ENCODE measurements at regions not wholly inside any gene's neighbourhood (a gene's known extent, or its start where the extent isn't known, plus 50 kb on each side); places are given as distances from the start of the nearest gene placed in this dataset.

GRCh38 chrX:125210146-125210545 is 109.5 kb upstream of the TEX13C start:
- no peaks in the 10 kb centered on the region for H3K4me1 ChIP-seq (ENCODE audit: control insufficient read depth, insufficient read depth, low read length)
- no peaks in the 10 kb centered on the region for H3K9me3 ChIP-seq (ENCODE audit: control insufficient read depth, low read length)
- Mint-ChIP-seq H3K27ac (no peak overlapping the region), H3K4me1 (peaks cover 7% of the 10 kb centered on the region), H3K4me3 (no peak overlapping the region), H3K9me3 (peaks cover 8% of the 10 kb centered on the region), H3K27me3 (ENCODE audit: insufficient read depth) (peaks cover 15% of the 10 kb centered on the region), H3K36me3 (ENCODE audit: low read depth) (no peaks in the 10 kb centered on the region)
- H3K27ac ChIP-seq (ENCODE audit: low read depth, low read length): no peak overlapping the region
- peak; percentile 47 for DNase-seq
- no peaks in the 10 kb centered on the region for H3K36me3 ChIP-seq (ENCODE audit: control insufficient read depth, insufficient read depth, low read length)
- H3K27me3 ChIP-seq (ENCODE audit: control insufficient read depth, insufficient read depth, low read length, poor library complexity, severe bottlenecking): no peaks in the 10 kb centered on the region
- no peak for TF ChIP-seq CTCF (conservative IDR thresholded peaks at IDR 0.05)
- H3K4me3 ChIP-seq (ENCODE audit: low read length): no peak overlapping the region
- 67 to 83% methylated on average over 1 of the region's 1 CpG for WGBS, 2 experiments (ENCODE audit: insufficient coverage in 1 of 2, insufficient read length in 1 of 2)
- H3K9ac ChIP-seq (ENCODE audit: extremely low read depth, low read length, poor library complexity, severe bottlenecking): no peak overlapping the region

- Mint-ChIP-seq H3K27me3 (ENCODE audit: insufficient read depth) (peaks cover 12% of the 10 kb centered on the region), H3K4me3 (no peak overlapping the region), H3K36me3 (ENCODE audit: low read depth) (no peaks in the 10 kb centered on the region), H3K27ac (no peak overlapping the region), H3K9me3 (peaks cover 1% of the 10 kb centered on the region), H3K4me1 (peaks cover 12% of the 10 kb centered on the region)
- no peak overlapping the region for H3K27ac ChIP-seq (ENCODE audit: low read depth, low read length)
- no peaks in the 10 kb centered on the region for H3K27me3 ChIP-seq (ENCODE audit: control insufficient read depth, insufficient read depth, low read length, poor library complexity, severe bottlenecking)
- 67 to 80% methylated on average over 1 to 4 of the region's 4 CpGs for WGBS, 2 experiments (ENCODE audit: insufficient coverage in 1 of 2, insufficient read length in 1 of 2)
- TF ChIP-seq CTCF (conservative IDR thresholded peaks at IDR 0.05): no peak
- DNase-seq: no peak
- no peak overlapping the region for H3K4me3 ChIP-seq (ENCODE audit: low read length)
- no peaks in the 10 kb centered on the region for H3K9me3 ChIP-seq (ENCODE audit: control insufficient read depth, low read length)
- no peak overlapping the region for H3K9ac ChIP-seq (ENCODE audit: extremely low read depth, low read length, poor library complexity, severe bottlenecking)
- H3K36me3 ChIP-seq (ENCODE audit: control insufficient read depth, insufficient read depth, low read length): no peaks in the 10 kb centered on the region
- H3K4me1 ChIP-seq (ENCODE audit: control insufficient read depth, insufficient read depth, low read length): no peaks in the 10 kb centered on the region
Observed at GRCh38 chrX:125219852-125220251, 99.8 kb upstream of the TEX13C start.

GRCh38 chrX:125236955-125237354 is 82.7 kb upstream of the TEX13C start:
- no peaks in the 10 kb centered on the region for H3K36me3 Mint-ChIP-seq (ENCODE audit: low read depth)
- no peaks in the 10 kb centered on the region for H3K27me3 ChIP-seq (ENCODE audit: control insufficient read depth, insufficient read depth, low read length, poor library complexity, severe bottlenecking)
- H3K4me3 Mint-ChIP-seq: no peak overlapping the region
- H3K27ac ChIP-seq (ENCODE audit: low read depth, low read length): no peak overlapping the region
- no peaks in the 10 kb centered on the region for H3K4me1 ChIP-seq (ENCODE audit: control insufficient read depth, insufficient read depth, low read length)
- no peak overlapping the region for H3K27ac Mint-ChIP-seq
- TF ChIP-seq CTCF (conservative IDR thresholded peaks at IDR 0.05): no peak
- H3K9me3 Mint-ChIP-seq: no peaks in the 10 kb centered on the region
- H3K27me3 Mint-ChIP-seq (ENCODE audit: insufficient read depth): peaks cover 5% of the 10 kb centered on the region
- H3K4me1 Mint-ChIP-seq: no peaks in the 10 kb centered on the region
- no peak overlapping the region for H3K9ac ChIP-seq (ENCODE audit: extremely low read depth, low read length, poor library complexity, severe bottlenecking)
- no peaks in the 10 kb centered on the region for H3K9me3 ChIP-seq (ENCODE audit: control insufficient read depth, low read length)
- no peak for DNase-seq
- WGBS, 2 experiments (ENCODE audit: insufficient coverage in 1 of 2, insufficient read length in 1 of 2): 80% methylated on average over 1 of the region's 1 CpG; no CpG with 5 or more reads in 1 of the 2 experiments
- no peak overlapping the region for H3K4me3 ChIP-seq (ENCODE audit: low read length)
- no peaks in the 10 kb centered on the region for H3K36me3 ChIP-seq (ENCODE audit: control insufficient read depth, insufficient read depth, low read length)

All from endodermal cell (in vitro differentiated cells).